ENCODE measurements at regions not wholly inside any gene's neighbourhood (a gene's known extent, or its start where the extent isn't known, plus 50 kb on each side); places are given as distances from the start of the nearest gene placed in this dataset.

GRCh38 chr11:104713401-104713800, 184.9 kb downstream of the CASP12 start:
- Mint-ChIP-seq H3K9me3 (peaks cover 4% of the 10 kb centered on the region), H3K27ac (no peak overlapping the region), H3K27me3 (no peaks in the 10 kb centered on the region), H3K4me1 (peaks cover 7% of the 10 kb centered on the region), H3K4me3 (no peak overlapping the region), H3K36me3 (peaks cover 19% of the 10 kb centered on the region)
- POLR2A ChIA-PET: no interaction called here
- DNase-seq: no peak
- no peak for ATAC-seq (ENCODE audit: low read depth)

GRCh38 chr11:104705490-104706190, 192.6 kb downstream of the CASP12 start:
- Mint-ChIP-seq H3K4me1 (peaks cover 40% of the 10 kb centered on the region), H3K9me3 (peaks cover 5% of the 10 kb centered on the region), H3K36me3 (peaks cover 34% of the 10 kb centered on the region), H3K27ac (peak overlapping the region; percentile 95), H3K4me3 (peak overlapping the region; percentile 80), H3K27me3 (no peaks in the 10 kb centered on the region)
- ATAC-seq (ENCODE audit: low read depth) (peak; percentile 98), DNase-seq (peak; percentile 39)
- POLR2A ChIA-PET: no interaction called here

- peak overlapping the region; percentile 95 for H3K27ac Mint-ChIP-seq
- POLR2A ChIA-PET: no interaction called here
Observed at GRCh38 chr11:104704888-104705287, 193.4 kb downstream of the CASP12 start.

GRCh38 chr11:104704146-104704830, 194.0 kb downstream of the CASP12 start:
- DNase-seq (no peak), ATAC-seq (ENCODE audit: low read depth) (no peak)
- Mint-ChIP-seq H3K9me3 (peaks cover 5% of the 10 kb centered on the region), H3K4me3 (peak overlapping the region; percentile 80), H3K27ac (peak overlapping the region; percentile 95), H3K4me1 (peaks cover 43% of the 10 kb centered on the region), H3K36me3 (peaks cover 32% of the 10 kb centered on the region), H3K27me3 (no peaks in the 10 kb centered on the region)
- POLR2A ChIA-PET: no interaction called here

More at GRCh38 chr11:104704888-104705287, 193.4 kb downstream of the CASP12 start:
- no peaks in the 10 kb centered on the region for H3K27me3 Mint-ChIP-seq
- DNase-seq (no peak), ATAC-seq (ENCODE audit: low read depth) (no peak)
- peak overlapping the region; percentile 80 for H3K4me3 Mint-ChIP-seq
- peaks cover 5% of the 10 kb centered on the region for H3K9me3 Mint-ChIP-seq
- peaks cover 44% of the 10 kb centered on the region for H3K4me1 Mint-ChIP-seq
- peaks cover 33% of the 10 kb centered on the region for H3K36me3 Mint-ChIP-seq

GRCh38 chr11:104700609-104701008, 197.7 kb downstream of the CASP12 start:
- Mint-ChIP-seq H3K27ac (peak overlapping the region; percentile 50), H3K4me1 (peaks cover 25% of the 10 kb centered on the region), H3K27me3 (no peaks in the 10 kb centered on the region), H3K4me3 (peak overlapping the region; percentile 39), H3K9me3 (peaks cover 2% of the 10 kb centered on the region), H3K36me3 (peaks cover 19% of the 10 kb centered on the region)
- POLR2A ChIA-PET: no interaction called here
- peak; percentile 51 for ATAC-seq (ENCODE audit: low read depth)
- DNase-seq: no peak

- no peak overlapping the region for H3K4me3 Mint-ChIP-seq
- H3K27me3 Mint-ChIP-seq: no peaks in the 10 kb centered on the region
- no peak for ATAC-seq (ENCODE audit: low read depth)
- H3K27ac Mint-ChIP-seq: no peak overlapping the region
- peaks cover 19% of the 10 kb centered on the region for H3K36me3 Mint-ChIP-seq
- DNase-seq: no peak
- peaks cover 20% of the 10 kb centered on the region for H3K4me1 Mint-ChIP-seq
- peaks cover 2% of the 10 kb centered on the region for H3K9me3 Mint-ChIP-seq
- POLR2A ChIA-PET: no interaction called here
Observed at GRCh38 chr11:104699981-104700380, 198.3 kb downstream of the CASP12 start.

GRCh38 chr11:104695065-104695463, 203.2 kb downstream of the CASP12 start:
- DNase-seq: no peak
- H3K27ac Mint-ChIP-seq: no peak overlapping the region
- POLR2A ChIA-PET: no interaction called here
- H3K4me1 Mint-ChIP-seq: peaks cover 7% of the 10 kb centered on the region
- peaks cover 7% of the 10 kb centered on the region for H3K9me3 Mint-ChIP-seq
- H3K36me3 Mint-ChIP-seq: peaks cover 6% of the 10 kb centered on the region
- no peaks in the 10 kb centered on the region for H3K27me3 Mint-ChIP-seq
- no peak overlapping the region for H3K4me3 Mint-ChIP-seq
- no peak for ATAC-seq (ENCODE audit: low read depth)

- DNase-seq (no peak), ATAC-seq (ENCODE audit: low read depth) (no peak)
- H3K4me3 Mint-ChIP-seq: no peak overlapping the region
- H3K27me3 Mint-ChIP-seq: no peaks in the 10 kb centered on the region
- POLR2A ChIA-PET: no interaction called here
- H3K9me3 Mint-ChIP-seq: peaks cover 7% of the 10 kb centered on the region
- no peak overlapping the region for H3K27ac Mint-ChIP-seq
- H3K4me1 Mint-ChIP-seq: peaks cover 5% of the 10 kb centered on the region
- peaks cover 6% of the 10 kb centered on the region for H3K36me3 Mint-ChIP-seq
Observed at GRCh38 chr11:104694259-104695064, 203.8 kb downstream of the CASP12 start.

- Mint-ChIP-seq H3K36me3 (peaks cover 7% of the 10 kb centered on the region), H3K4me3 (no peak overlapping the region), H3K27me3 (no peaks in the 10 kb centered on the region), H3K9me3 (peaks cover 7% of the 10 kb centered on the region), H3K27ac (no peak overlapping the region), H3K4me1 (peaks cover 11% of the 10 kb centered on the region)
- DNase-seq (no peak), ATAC-seq (ENCODE audit: low read depth) (no peak)
- POLR2A ChIA-PET: no interaction called here
Observed at GRCh38 chr11:104692751-104693150, 205.5 kb downstream of the CASP12 start.

GRCh38 chr11:104691129-104691528, 207.1 kb downstream of the CASP12 start:
- Mint-ChIP-seq H3K36me3 (peaks cover 8% of the 10 kb centered on the region), H3K27ac (no peak overlapping the region), H3K9me3 (peaks cover 7% of the 10 kb centered on the region), H3K27me3 (no peaks in the 10 kb centered on the region), H3K4me1 (peaks cover 11% of the 10 kb centered on the region), H3K4me3 (no peak overlapping the region)
- DNase-seq: no peak
- POLR2A ChIA-PET: no interaction called here
- ATAC-seq (ENCODE audit: low read depth): no peak

GRCh38 chr11:104690241-104690640, 208.0 kb downstream of the CASP12 start:
- peaks cover 11% of the 10 kb centered on the region for H3K4me1 Mint-ChIP-seq
- peaks cover 8% of the 10 kb centered on the region for H3K36me3 Mint-ChIP-seq
- no peak overlapping the region for H3K4me3 Mint-ChIP-seq
- H3K27me3 Mint-ChIP-seq: no peaks in the 10 kb centered on the region
- no peak for DNase-seq
- H3K9me3 Mint-ChIP-seq: peaks cover 7% of the 10 kb centered on the region
- H3K27ac Mint-ChIP-seq: no peak overlapping the region
- POLR2A ChIA-PET: no interaction called here
- no peak for ATAC-seq (ENCODE audit: low read depth)

- no peaks in the 10 kb centered on the region for H3K27me3 Mint-ChIP-seq
- DNase-seq (no peak), ATAC-seq (ENCODE audit: low read depth) (no peak)
- H3K36me3 Mint-ChIP-seq: peaks cover 9% of the 10 kb centered on the region
- peaks cover 8% of the 10 kb centered on the region for H3K4me1 Mint-ChIP-seq
- POLR2A ChIA-PET: no interaction called here
- H3K27ac Mint-ChIP-seq: no peak overlapping the region
- H3K9me3 Mint-ChIP-seq: peaks cover 5% of the 10 kb centered on the region
- no peak overlapping the region for H3K4me3 Mint-ChIP-seq
Observed at GRCh38 chr11:104688731-104689130, 209.5 kb downstream of the CASP12 start.

- Mint-ChIP-seq H3K4me3 (no peak overlapping the region), H3K4me1 (no peaks in the 10 kb centered on the region), H3K27me3 (no peaks in the 10 kb centered on the region), H3K27ac (no peak overlapping the region), H3K36me3 (peaks cover 7% of the 10 kb centered on the region), H3K9me3 (peaks cover 5% of the 10 kb centered on the region)
- DNase-seq (no peak), ATAC-seq (ENCODE audit: low read depth) (no peak)
- POLR2A ChIA-PET: no interaction called here
Observed at GRCh38 chr11:104682206-104682605, 216.1 kb downstream of the CASP12 start.
